ENCODE measurements at regions not wholly inside any gene's neighbourhood (a gene's known extent, or its start where the extent isn't known, plus 50 kb on each side); places are given as distances from the start of the nearest gene placed in this dataset.

GRCh38 chr9:109883623-109884022, 103.6 kb downstream of the PALM2AKAP2 start:
- DNase-seq (ENCODE audit: low read depth, low spot score) = no peak

DNA sequence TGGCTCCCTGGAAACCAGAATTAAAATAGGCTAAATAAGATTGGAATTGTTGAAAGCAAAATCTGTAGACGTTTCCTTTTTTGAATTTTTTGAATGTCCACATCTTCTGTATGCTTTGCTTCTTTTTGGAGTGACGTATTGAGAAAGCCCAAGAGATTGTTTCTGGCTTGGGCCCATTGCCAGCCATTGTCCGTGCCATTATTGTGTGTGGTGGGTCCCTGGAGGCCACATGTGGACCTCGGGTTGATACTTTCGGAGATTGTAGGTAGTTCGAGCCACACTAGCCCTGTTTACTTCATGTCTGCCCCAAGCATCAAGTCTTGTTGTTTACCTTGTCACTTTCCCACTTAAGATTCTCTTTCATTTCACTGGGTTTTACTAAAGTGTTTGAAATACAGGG, 106.0 kb downstream of the PALM2AKAP2 start:
- DNase-seq (ENCODE audit: low read depth, low spot score) = no peak

DNA sequence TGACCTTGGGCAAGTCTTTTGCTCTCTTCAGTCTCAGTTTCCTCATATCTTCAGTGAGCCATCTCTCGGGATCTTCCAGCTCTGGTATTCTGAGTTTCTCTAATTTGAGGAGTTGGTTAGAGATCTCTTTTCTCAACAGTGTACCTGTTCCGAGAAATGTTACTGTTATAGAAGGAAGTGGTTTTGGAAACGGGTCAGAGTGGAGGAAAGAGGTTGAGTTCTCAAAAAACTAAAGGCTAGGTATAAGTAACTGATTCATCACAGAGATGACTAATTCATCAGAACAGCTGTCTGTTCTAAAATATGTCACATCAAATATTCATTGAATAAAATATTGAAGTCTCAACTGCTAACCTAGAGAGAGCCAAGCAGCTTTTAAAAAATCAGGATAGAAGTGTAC, 106.6 kb downstream of the PALM2AKAP2 start:
- DNase-seq (ENCODE audit: low read depth, low spot score) = no peak

- no peak for DNase-seq (ENCODE audit: low read depth, low spot score)
Measured at GRCh38 chr9:109887079-109887478, 107.1 kb downstream of the PALM2AKAP2 start.

DNA sequence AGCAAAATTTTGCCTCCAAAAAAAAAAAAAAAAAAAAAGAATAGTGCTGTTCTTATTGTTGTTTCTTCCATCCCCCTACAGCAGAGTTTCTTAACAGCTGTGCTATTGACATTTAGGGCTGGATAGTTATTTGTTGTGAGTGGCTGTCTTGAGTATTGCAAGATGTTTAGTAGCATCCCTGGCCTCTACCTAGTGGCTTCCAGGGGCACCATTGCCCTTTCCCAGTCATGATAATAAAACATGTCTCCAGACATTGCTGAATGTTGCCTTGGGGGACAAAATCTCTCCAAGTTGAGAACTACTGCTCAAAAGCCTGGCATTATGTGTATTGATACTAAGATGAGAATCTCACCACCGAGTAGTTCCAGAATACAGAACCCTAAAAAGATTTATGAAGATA, 108.7 kb downstream of the PALM2AKAP2 start:
- no peak for DNase-seq (ENCODE audit: low read depth, low spot score)

DNA sequence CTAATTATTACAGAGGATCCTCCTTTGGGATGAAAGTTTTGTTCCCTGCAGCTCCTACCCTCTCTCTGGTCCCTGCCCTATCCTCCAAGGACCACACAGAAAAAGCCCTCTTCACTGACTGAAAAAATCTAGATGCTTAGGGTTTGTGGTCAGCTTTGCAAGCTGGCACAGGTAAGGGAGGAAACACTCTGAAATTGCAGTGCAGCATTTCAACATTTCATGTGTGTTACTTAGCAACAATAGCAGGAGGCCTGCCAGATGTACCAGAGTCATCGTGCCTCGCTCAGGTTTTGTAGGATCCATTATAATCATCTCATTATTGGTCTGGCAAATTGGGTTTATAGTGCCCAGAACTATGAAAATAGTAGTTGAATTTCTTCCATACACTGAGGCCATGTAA, 109.5 kb downstream of the PALM2AKAP2 start:
- DNase-seq (ENCODE audit: low read depth, low spot score) = no peak

DNA sequence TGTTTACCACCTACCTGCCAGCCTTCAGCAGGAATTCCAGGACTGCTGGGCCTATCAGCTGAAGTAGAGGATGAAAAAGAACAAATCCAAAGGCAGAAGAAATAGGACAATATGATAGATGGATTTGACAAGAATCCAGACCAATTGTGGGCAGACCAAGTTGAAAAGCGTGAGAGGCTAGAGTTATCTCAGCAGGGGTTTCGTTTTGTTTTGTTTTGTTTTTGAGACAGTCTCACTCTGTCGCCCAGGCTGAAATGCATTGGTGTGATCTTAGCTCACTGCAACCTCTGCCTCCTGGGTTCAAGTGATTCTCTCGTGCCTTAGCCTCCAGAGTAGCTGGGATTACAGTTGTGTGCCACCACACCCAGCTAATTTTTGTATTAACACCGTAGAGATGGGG, 113.2 kb downstream of the PALM2AKAP2 start:
- no peak for DNase-seq (ENCODE audit: low read depth, low spot score)

- DNase-seq (ENCODE audit: low read depth, low spot score) = no peak
Measured at GRCh38 chr9:109894473-109894872, 114.5 kb downstream of the PALM2AKAP2 start.

DNA sequence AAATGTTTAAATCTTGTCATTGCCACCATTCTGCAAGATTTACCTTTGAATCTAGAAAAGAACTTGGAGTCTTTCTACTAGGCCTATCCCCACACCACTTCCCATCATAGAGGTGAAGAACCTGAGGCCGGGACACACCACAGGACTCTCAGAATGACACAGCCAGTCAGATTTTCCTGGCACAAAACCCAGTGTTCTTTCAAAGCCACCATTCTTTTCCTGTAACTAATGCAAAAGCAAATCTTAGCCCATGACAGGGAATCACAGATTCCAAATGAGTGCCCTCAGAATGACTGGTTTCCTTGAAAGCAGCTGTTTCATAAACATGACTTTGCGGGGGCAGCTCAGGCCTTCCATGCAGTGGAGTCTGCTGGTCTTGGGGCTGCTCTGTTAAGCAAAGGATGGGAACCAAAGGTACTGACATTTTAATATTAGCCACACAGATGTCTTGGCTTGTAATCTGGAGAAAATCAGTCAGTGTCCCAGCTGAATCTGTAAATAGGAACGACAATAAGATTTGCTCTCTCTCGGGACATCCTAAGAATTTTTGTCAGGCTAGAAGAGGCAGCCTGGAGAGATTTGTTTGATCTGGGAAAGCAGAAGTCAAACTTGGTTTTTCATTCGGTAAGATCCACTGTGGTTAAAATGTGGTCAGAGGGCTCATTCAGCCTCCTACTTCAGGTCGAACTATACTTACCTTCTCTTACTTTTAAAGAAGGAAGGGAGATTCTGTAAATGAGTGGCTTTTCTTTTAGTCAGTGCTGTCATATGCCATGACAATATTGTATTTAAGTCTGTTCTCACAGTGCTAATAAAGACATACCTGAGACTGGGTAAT, 115.1 kb downstream of the PALM2AKAP2 start:
- no peak for DNase-seq (ENCODE audit: low read depth, low spot score)

DNA sequence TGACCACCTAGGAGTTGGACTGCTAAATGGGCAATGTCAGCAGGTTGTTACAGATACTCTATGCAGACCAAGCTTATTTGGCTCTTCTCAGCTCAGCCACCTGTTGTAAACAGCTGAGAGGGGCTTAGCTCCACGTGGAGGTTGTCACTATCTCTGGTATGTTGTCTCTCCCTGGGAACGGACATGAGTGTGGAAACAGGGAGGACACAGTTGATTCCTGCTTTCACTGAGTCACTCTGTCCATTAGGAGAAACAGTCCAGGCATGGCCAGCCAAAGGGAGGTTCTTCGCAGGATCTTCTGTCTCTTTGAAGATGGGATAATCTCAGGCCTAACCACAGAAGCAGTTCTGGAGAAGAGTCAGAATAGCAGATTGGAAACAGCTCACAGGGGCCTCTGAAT, 121.2 kb downstream of the PALM2AKAP2 start:
- DNase-seq (ENCODE audit: low read depth, low spot score) = peak; percentile 16

DNA sequence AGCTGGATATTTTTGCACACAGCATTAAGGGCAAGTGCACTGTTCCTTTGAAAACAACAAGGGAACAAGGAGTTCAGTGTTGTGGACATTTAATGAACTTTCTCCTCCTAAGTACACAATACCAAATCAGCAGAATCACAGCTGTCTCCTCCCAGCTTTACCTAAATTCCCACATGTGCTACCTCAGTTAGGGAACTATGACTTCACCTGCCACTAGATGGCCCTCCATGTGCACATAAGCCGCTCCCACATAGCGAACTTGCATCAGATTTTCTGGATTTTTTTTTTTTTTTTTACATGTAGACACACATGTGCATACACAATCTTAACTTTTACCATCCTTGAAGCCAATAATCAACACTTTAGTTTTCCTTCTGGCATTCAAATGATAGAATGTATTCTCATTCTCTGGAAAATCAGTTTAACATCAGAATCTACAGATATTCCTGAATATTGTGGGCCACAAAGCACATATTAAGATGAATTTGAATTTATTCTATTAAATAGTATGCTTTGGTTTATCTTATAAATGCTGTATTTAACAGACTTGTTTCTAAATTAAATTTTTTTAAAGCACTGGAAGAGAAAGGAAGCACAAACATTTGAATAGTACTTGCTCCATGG, 123.6 kb downstream of the PALM2AKAP2 start:
- DNase-seq (ENCODE audit: low read depth, low spot score) = peak; percentile 47

DNA sequence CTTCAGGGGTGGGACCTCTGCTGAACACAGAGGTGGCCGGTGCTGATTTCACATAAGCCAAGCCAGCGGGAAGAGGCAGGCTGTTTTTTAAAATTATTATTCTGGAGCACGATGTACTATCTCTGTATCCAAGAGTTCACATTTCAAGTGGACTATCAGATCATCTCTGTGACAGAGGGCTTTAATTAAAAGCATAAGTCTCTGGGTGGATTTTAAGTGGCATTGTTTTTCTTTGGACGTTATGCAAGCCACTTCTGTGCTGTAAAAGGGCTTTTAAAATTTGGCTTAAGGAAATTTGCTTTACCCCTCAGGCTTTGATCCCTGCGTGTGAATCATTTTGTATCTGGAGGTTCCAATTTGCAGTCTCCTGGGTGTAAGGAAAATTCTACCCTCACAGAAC, 124.7 kb downstream of the PALM2AKAP2 start:
- no peak for DNase-seq (ENCODE audit: low read depth, low spot score)

DNA sequence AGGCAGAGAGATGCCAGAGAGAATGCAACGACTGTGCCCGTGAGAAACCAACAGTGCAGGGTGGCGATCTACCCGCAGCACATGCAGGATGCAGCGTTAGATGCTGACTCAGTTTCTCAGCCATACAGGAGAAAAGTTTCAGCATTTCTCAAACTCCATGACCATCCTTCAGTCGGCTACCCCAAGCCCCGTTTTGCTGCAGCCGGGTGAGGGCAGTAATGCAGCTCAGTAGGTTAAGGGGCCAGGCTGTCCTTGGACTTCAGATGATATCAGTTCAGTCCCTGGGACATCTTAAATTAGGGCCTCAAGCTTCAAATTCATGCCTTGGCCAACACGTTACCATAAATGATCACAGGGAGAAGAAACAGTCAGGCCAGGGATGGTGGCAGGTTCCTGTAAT, 125.5 kb downstream of the PALM2AKAP2 start:
- DNase-seq (ENCODE audit: low read depth, low spot score) = no peak

- no peak for DNase-seq (ENCODE audit: low read depth, low spot score)
Measured at GRCh38 chr9:109906766-109907382, 126.9 kb downstream of the PALM2AKAP2 start.

DNA sequence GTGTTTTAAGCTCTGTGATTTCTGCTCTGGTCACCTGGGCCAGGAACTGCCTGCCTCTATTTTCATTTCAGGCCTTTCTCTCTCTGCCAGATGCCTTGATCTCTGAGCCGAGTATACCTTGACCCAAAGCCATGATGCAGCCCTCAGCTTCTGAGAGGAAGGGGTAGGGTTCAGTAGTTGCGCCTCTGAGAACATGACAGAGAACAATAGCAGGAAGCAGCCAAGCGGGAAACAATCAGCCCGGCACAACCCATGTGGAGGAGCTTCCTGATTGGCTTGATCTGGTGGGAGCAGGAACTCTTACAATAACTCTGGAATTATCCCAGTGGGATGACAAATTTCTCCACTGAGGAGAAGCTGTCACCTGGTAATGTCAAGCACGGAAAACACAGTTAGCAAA, 127.4 kb downstream of the PALM2AKAP2 start:
- no peak for DNase-seq (ENCODE audit: low read depth, low spot score)

GRCh38 chr9:109907810-109908458, 127.9 kb downstream of the PALM2AKAP2 start:
- no peak for DNase-seq (ENCODE audit: low read depth, low spot score)

DNA sequence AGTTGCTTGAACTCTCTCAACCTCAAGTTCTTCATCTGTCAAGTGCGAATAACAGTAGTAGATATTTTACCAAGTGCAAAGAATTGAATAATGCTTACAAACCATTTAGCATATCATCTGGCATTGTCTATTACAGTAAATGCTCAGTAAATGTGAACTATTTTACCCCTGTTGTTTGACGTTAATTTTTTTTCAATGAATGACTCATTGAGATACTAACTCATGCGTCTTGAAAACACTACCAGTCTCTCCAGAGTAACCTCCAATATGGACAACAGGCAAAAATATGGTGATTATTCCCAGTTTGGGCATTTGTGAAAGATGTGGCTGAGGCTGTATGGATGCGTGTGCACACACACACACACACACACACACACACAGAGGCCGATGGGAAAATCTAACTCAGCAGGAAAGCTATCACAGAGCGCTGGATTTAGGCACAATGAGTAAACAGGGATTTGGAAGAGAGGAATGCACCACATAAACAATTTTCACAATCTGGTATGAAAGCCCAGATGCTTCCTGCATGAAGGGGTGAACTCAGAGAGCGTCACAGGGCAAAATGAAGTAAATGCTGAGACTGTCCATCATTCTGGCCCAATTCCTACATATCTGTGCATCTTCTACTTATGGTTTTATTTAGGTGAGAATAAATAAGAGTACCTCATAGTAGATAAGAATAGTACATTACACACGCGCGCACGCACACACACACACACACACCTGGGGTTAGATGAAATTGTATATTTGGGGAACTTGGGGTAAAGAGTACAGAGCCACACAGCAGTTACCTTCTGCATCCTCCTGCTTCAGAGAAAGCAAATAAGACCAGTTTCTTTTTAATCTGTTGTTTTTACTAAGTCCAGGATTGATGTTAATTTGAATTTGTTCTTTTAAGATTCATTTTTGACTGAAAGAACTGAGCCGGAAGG, 128.7 kb downstream of the PALM2AKAP2 start:
- no peak for DNase-seq (ENCODE audit: low read depth, low spot score)

DNA sequence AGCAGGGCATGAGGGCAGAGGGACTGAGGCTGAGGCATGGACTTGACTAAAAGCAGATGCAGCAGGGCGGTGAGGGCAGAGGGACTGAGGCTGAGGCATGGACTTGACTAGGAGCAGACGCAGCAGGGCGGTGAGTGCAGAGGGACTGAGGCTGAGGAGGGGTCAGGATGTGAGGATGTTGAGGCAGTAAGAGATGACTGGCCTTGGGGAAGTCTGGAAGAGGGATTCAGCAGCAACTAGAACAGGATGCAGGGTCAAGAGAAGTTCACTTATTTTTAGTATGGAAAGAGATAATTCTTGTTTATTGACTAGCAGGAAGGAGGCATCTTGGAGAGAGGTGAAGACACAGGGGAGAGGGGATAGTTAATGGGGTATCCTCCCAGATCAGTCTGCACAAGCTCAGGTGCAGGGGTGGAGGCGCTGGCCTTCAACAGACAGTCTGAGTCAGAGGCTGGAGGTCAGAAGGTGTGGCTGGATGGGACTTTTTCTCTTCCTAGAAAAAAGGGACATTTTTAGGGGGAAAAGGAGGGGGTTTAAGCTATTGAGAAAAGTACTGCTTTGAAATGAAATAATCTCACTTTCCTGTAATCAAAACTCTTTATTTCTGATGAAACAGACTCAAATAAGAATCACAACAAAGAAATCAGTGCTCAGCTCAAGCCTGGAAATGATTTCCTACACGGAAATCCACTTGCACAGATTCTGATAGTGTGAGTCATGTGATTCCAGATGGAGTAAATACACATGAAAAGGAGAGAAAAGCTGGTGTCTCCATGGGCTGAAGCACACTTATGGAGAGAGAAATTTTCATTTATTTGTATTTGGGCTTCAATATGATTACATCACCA, 130.9 kb downstream of the PALM2AKAP2 start:
- no peak for DNase-seq (ENCODE audit: low read depth, low spot score)

- no peak for DNase-seq (ENCODE audit: low read depth, low spot score)
Measured at GRCh38 chr9:109912082-109912582, 132.1 kb downstream of the PALM2AKAP2 start.
